ENCODE measurements at regions not wholly inside any gene's neighbourhood (a gene's known extent, or its start where the extent isn't known, plus 50 kb on each side); places are given as distances from the start of the nearest gene placed in this dataset.

DNA sequence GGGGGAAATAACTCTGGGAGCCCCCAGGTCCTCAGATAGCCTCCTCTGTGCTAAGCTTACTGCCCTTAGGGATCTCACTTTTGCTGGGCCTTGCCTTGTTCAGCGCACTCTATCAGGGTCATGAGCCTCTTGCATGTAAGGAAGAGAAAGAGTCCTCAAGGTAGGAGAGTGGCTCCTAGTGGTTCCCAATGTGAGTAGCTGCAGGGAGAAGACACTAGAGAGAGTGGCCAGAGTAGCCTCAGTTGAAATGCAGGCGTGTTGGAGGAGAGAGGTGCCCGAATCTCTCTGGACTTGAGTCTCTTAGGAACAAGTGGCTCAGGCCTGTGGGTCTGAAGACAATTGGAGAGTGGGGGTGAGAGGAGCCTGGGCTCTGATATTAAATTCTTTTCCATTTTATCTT, 94.3 kb upstream of the SORCS3 start:
- TF ChIP-seq, protein P1, sequence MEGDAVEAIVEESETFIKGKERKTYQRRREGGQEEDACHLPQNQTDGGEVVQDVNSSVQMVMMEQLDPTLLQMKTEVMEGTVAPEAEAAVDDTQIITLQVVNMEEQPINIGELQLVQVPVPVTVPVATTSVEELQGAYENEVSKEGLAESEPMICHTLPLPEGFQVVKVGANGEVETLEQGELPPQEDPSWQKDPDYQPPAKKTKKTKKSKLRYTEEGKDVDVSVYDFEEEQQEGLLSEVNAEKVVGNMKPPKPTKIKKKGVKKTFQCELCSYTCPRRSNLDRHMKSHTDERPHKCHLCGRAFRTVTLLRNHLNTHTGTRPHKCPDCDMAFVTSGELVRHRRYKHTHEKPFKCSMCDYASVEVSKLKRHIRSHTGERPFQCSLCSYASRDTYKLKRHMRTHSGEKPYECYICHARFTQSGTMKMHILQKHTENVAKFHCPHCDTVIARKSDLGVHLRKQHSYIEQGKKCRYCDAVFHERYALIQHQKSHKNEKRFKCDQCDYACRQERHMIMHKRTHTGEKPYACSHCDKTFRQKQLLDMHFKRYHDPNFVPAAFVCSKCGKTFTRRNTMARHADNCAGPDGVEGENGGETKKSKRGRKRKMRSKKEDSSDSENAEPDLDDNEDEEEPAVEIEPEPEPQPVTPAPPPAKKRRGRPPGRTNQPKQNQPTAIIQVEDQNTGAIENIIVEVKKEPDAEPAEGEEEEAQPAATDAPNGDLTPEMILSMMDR (IDR thresholded peaks at IDR 0.05) = no peak
- TF ChIP-seq POLR2A (IDR thresholded peaks at IDR 0.05) = no peak
- TF ChIP-seq POLR2AphosphoS5 (IDR thresholded peaks at IDR 0.05) = no peak

Data from prostate gland (tissue), 2 donors.